ENCODE measurements at regions not wholly inside any gene's neighbourhood (a gene's known extent, or its start where the extent isn't known, plus 50 kb on each side); places are given as distances from the start of the nearest gene placed in this dataset. TPM values are rescaled to one million over a fixed set of nuclear protein-coding genes. Genes with fewer than 3 reads are reported as not detected.

DNA sequence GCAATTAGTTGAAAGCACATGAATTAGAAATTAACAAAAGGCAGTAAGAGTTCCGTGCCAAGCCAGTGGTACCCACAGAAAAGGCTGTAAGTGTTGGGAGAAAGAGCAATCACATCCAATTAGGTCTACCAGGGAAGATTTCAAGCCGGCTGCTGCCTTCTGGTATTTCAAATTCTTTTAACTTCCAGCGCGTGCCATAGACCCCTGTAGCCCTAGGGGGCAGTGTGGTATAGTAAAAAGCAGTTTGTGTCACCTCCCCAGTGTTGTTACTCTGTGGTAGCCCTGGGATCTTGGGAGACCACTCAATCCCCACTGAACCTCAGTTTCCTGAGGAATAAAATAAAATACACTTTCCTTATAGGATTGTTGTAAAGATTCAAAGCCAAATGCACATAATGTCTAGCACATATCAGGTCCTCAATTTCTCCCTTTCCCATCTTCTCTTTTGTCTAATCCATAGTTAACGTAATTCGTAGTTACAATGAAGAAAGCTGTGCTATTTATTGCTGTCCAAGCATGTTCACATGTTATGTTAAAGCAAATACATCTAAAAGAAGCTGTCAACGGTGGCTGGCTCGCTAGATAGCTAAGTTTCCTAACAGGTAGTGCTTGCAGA, 230.2 kb downstream of the TDRD3 start (continued):
- no peak for TF ChIP-seq SAP30 (IDR thresholded peaks at IDR 0.05; ENCODE audit: insufficient read depth, insufficient replicate concordance, low read length)

Small RNA genes in the stretch of these regions (microRNA-seq; reads per million reads assigned to microRNA genes)
- 0 reads per million in 2 experiments for gene MIR3169 (ENCODE audit: borderline microRNAs expressed in 2 of 2, borderline number of aligned reads in 2 of 2, borderline replicate concordance in 1 of 2)

Small RNA genes in the stretch of these regions (small RNA-seq; reads per million reads assigned to genes)
- gene MIR3169 (ENCODE audit: insufficient read depth) (not detected), gene RNY3P5 (ENCODE audit: insufficient read depth) (not detected)
